NCI-H345 treated with DMSO at 0.1 percent for 48 hours (cell line): ENCODE measurements at regions not wholly inside any gene's neighbourhood (a gene's known extent, or its start where the extent isn't known, plus 50 kb on each side); places are given as distances from the start of the nearest gene placed in this dataset.
"Not testable (repeated sequence)": the region's sequence is repeated elsewhere in the genome, so short reads cannot be mapped to it uniquely, and the experiment has no call there.

Experiments used
- DNase-seq: peaks from one replicate; lab custom pipeline; 2025; ENCODE audit not compliant: unreplicated experiment; lab: John Stamatoyannopoulos, UW

- no peak for DNase-seq
These were observed 51.2 kb downstream of the OR13H1 start for GRCh38 chrX:131595120-131595519.

GRCh38 chrX:131607792-131608369, 64.0 kb downstream of the OR13H1 start:
- no peak for DNase-seq

GRCh38 chrX:131609480-131609879, 65.6 kb downstream of the OR13H1 start:
- DNase-seq: no peak

- DNase-seq: no peak
These were observed 69.4 kb downstream of the OR13H1 start for GRCh38 chrX:131613260-131613659.

- no peak for DNase-seq
These were observed 70.4 kb downstream of the OR13H1 start for GRCh38 chrX:131614241-131614640.

GRCh38 chrX:131617182-131617581, 73.3 kb downstream of the OR13H1 start:
- DNase-seq: no peak

- DNase-seq: no peak
These were observed 77.8 kb downstream of the OR13H1 start for GRCh38 chrX:131621650-131622049.

GRCh38 chrX:131626681-131627296, 82.9 kb downstream of the OR13H1 start:
- no peak for DNase-seq

GRCh38 chrX:131630534-131630933, 86.7 kb downstream of the OR13H1 start:
- DNase-seq: no peak

- peak; percentile 69 for DNase-seq
These were observed 89.5 kb downstream of the OR13H1 start for GRCh38 chrX:131633285-131633917.

- DNase-seq: no peak
These were observed 91.0 kb downstream of the OR13H1 start for GRCh38 chrX:131634900-131635299.

GRCh38 chrX:131646106-131646505, 102.2 kb downstream of the OR13H1 start:
- DNase-seq: no peak

- no peak for DNase-seq
These were observed 105.9 kb downstream of the OR13H1 start for GRCh38 chrX:131649741-131650140.

GRCh38 chrX:131650637-131651410, 107.0 kb downstream of the OR13H1 start:
- no peak for DNase-seq

- DNase-seq: not testable (repeated sequence)
These were observed 119.9 kb downstream of the OR13H1 start for GRCh38 chrX:131663726-131664125.

GRCh38 chrX:131671735-131672134, 127.9 kb downstream of the OR13H1 start:
- no peak for DNase-seq

GRCh38 chrX:131675596-131676194, 131.8 kb downstream of the OR13H1 start:
- peak; percentile 0 for DNase-seq

- peak; percentile 1 for DNase-seq
These were observed 134.1 kb downstream of the OR13H1 start for GRCh38 chrX:131677655-131678628.

GRCh38 chrX:131682735-131683134, 138.9 kb downstream of the OR13H1 start:
- DNase-seq: not testable (repeated sequence)

- no peak for DNase-seq
These were observed 149.5 kb downstream of the OR13H1 start for GRCh38 chrX:131693359-131693758.
